DMS79 treated with DMSO at 0.1 percent for 48 hours (cell line): ENCODE measurements at regions not wholly inside any gene's neighbourhood (a gene's known extent, or its start where the extent isn't known, plus 50 kb on each side); places are given as distances from the start of the nearest gene placed in this dataset.
A peak's percentile ranks its signal among the peaks of the same experiment; 100 is the strongest.

ENCODE experiments used
- DNase-seq: peaks from one replicate; lab custom pipeline; 2025; lab: John Stamatoyannopoulos, UW

DNA sequence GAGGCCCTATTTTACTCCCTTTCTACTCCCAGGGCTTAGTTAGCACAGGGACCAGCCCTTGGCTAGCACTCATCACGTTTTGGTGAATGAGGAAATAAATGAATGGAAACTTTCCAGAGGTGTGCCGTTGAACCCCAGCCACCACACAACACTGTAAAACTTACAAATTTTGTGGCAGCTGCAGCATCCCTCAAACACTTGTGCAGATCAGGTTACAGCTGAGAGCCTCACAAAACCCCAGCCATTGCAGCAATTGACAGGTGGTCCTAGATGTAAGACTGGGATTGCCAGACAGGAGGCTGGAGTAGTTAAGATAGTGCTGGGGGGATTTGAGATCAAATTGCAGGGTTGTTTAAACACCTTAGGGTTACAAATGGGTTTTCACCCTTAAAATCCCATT lies 482.2 kb upstream of the KIF2A start:
- DNase-seq: no peak

DNA sequence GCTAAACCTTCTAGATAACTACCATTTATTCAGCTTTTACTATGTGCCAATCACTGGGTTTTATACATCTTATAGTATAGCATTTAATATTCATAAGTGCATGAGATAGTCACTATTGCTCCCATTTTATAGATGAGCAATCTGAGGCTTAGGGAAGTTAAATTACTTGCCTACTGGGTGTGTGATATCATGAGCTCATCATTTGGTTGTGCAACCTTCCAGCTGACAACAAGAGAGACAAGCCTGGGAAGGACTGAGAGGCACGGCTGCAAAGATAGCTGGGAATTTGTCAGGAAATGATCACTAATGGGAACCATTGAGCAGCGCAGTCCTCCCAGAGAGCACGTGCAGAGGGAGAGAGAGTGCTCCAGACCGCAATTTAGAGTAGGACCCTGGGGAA lies 481.6 kb upstream of the KIF2A start:
- no peak for DNase-seq

DNA sequence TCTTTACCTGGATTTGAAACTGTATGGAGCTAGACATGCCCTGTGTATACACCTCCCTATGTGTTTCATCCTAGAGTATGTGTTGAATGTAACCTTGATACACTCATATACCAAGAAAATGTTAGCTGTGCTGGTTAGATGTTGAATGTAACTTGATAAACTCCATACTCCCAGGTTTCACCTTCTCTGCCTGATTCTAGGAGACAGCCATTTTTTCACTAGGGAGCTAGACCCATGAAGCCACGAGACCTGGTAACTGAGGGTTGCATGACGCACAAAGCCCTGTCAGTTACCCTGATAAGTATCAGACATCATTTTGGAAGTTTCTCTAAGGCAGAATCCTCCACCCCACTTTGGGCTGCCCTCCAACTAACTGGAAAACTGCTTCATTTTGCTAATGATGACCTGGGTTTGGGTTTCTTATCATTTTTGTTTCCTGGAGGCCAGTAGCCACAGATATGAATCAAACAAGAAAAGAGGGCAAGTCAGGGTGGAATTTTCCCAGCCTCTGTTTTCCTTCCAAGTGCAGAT lies 478.5 kb upstream of the KIF2A start:
- no peak for DNase-seq

DNA sequence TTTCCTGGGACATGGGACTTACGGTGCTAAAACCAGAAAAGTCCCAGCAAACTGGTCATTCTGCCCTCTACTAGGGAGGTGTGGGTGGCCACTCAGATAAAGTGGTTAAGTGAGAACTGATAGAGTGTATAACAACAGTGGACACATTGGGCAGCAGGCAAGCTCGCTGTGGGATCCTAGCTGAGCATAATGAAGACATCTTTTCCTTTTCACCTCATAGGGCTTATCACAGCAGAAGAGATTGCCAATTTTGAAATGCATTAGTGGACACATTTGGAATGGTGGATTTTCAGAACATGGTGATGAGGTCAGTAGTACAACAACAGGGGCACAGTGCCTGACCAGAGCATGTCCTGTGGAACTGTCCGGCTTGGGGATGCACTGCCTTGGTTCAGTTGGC lies 477.1 kb upstream of the KIF2A start:
- no peak for DNase-seq

DNA sequence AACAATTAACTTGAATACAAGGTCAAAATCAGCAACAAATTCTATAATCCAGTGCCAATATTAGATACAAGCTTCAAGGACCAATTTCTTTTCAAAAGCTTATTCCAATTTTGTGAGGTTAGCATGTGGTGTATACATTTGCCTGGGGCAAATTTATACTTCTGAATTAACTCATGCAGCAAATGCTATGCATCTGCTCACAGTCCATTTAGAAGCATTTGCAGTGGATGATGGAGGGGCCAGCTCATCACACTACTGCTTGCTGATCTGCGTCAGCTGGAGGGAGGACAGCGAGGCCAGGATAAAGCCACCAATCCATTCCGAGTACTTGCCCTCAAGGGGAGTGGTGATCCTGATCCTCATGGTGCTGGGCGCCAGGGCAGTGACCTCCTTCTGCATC lies 474.3 kb upstream of the KIF2A start:
- peak; percentile 45 for DNase-seq

DNA sequence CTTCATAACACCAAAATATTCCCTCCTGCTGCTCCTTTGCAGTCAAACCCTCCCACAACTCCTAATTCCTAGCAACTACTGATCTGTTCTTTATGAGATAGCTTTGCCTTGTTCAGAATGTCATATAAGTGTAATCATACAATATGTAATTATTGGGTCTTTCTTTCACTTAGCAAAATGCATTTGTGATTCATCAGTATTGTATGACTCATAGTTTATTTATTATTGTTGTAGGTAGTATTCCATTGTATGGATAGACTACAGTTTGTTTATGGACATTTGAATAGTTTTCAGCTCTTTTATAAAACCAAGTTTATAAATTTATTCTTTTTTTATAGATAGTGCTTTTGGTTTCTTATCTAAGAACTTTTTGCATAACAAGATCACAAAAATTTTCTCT lies 468.2 kb upstream of the KIF2A start:
- no peak for DNase-seq

GRCh38 chr5:61840361-61840760 lies 465.6 kb upstream of the KIF2A start:
- DNase-seq: no peak

- DNase-seq: no peak
Observed at GRCh38 chr5:61842840-61843239, 463.2 kb upstream of the KIF2A start.

- DNase-seq: no peak
Observed at GRCh38 chr5:61850696-61851095, 455.3 kb upstream of the KIF2A start.

- no peak for DNase-seq
Observed at GRCh38 chr5:61854531-61854930, 451.5 kb upstream of the KIF2A start.

GRCh38 chr5:61860978-61861377 lies 445.0 kb upstream of the KIF2A start:
- no peak for DNase-seq

GRCh38 chr5:61866930-61867329 lies 439.1 kb upstream of the KIF2A start:
- DNase-seq: no peak

GRCh38 chr5:61869333-61869732 lies 436.7 kb upstream of the KIF2A start:
- no peak for DNase-seq

GRCh38 chr5:61878471-61878870 lies 427.5 kb upstream of the KIF2A start:
- no peak for DNase-seq

DNA sequence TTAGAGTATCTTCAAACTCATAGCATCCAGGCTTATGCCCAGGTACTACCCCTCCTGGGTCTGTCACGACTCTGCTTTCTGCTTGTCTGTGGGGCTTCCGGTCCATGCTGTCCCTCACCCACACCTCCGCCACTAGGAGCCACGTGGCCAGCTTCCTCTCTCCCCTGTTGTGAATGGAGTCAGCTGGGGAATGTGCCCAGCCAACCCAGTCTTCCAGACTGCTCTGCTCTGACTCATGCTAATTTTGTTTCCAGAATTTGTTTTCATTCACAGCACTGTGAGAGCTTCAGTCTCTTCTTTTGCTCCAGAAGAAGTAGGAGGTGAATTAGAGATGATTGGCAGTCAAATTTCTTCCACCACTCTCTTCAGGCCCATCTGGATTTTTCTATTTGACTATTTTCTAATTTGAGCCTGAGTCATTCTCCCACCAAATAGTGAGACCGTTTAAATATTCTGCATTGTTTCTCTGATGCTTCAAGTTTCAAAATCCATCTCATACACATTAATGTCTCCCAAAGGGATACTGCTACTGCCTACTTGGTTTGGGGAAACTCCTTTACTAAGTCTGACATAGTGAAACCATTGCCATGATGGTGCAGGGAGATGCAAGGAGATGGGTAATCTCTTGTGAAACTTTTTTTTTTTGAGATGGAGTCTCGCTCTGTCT lies 424.1 kb upstream of the KIF2A start:
- no peak for DNase-seq

DNA sequence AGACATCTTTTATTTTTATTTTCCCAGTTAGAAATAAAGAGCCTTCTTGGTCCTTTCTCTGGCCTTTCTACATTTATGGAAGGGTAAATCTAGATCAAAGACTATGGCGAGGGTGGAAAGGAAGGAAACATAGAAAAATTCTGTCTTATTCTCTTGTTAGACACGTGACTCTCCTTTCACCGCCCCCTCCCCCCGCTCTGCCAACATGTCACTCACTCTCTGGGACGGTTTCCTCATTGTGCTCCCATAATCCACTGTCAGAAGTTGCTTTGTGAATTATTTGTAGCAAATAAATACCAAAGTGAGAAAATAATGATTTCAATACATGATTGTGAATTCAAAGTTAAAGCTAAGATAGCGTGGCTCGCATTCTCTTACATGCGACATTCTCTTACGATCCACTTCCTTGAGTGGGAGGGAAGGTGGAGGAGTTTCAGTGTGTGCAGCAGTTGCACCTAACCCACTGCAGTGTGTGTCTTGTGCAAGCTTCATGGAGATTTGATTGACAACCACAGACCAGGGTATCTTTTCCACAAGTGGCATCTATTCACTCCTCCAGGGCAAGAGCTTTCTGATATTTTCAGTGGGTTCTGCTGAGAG lies 423.0 kb upstream of the KIF2A start:
- DNase-seq: no peak

DNA sequence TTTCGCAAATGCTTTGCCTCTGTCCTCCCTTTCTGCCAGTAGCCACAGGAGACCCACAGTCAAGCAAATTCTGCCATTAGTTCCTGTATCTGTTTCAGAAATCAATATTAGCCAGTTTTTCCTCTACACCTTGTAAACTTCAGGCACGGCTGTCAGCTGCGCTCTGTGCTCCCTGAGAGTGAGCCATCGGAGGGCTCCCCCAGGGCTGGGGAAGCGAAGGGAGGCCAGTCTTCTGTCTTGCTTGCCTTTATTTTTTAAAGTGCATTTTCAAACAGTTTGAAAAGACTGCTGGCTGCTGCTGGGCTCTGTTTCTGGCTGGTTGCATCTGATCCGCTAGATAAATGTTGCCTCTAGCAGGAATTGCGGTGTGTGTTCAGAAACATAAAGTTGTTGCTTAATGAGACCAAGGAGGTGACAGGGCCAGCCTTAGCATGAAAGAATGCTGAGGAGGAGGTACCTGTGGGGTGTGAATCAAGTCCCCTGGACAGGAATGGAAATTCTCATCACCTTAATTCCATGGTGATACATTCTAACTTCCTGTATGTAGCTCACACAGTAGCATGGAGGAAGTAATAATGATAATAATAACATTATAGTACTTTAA lies 421.7 kb upstream of the KIF2A start:
- no peak for DNase-seq

DNA sequence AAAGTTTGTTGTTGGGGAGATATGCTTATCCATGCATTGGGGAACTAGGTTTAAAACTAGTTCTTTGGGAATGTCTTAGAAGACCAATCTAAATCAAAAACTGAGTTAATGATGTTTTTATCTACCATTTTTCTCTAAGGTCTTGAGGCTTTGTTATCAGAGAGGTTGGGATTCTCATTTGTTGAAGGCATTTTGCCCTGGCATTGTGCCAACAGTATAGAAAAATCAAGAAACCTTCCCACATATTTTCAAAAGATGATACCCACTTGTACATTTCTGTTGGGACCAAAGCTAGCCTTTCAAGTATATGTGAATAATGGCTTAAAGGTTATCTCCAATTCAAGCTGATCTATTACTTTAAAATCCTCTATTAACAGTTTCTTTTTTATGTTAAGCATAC lies 419.8 kb upstream of the KIF2A start:
- DNase-seq: no peak

DNA sequence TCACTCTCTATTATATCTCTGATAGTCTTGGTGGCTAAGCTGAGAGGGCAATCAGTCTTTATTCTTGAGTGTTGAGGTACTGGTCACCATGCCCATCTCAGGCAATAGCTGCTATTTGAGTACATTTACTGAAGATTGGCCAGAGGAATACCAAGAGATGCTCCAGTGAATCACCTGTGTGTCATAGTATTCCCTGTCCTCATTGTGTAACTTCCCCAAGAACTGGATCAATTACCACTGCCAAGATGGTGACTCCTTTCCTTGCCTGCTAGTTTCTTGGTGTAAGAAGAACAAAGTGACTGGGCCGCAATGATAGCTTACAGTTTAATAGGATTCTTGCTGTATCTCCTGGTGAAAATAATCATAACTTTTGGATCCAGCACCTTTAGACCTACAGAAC lies 418.7 kb upstream of the KIF2A start:
- no peak for DNase-seq

DNA sequence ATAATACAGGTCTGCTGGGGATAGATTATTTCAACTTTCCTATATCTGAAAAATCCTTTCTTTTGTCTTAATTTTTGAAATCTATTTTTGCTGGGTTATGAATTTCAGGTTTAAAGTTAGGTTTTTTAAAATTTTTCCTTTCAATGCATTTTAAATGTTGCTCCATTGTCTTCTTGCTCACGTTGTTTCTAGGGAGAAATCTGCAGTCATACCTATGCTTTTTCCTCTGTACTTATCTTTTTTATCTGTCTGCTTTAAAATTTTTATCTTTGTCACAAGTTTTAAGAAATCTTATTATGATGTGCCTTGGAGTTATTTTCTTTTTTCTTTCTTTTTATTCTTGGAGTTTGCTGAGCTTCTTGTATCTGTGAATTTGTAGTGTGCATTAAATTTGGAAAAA lies 412.0 kb upstream of the KIF2A start:
- no peak for DNase-seq

DNA sequence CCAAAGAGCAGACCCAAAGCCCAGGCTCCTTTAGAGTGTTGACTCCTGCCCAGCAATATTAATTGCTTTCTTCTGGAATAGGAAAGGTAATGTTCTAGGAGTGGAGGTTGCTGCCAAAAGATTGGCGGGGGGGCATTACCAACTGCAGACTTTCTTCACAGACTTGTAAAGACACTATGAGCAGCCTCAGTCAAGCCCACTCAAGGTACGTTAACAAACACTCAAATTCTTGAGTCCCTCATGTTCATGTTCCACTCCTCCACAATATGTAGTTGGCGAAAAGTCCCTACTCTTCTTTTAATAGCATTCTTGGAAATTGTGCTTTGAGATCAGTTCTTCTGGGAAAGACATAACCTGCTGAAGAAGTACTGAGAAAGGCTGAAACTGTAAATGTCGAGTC lies 409.2 kb upstream of the KIF2A start:
- peak; percentile 5 for DNase-seq

GRCh38 chr5:61897251-61897650 lies 408.8 kb upstream of the KIF2A start:
- no peak for DNase-seq

DNA sequence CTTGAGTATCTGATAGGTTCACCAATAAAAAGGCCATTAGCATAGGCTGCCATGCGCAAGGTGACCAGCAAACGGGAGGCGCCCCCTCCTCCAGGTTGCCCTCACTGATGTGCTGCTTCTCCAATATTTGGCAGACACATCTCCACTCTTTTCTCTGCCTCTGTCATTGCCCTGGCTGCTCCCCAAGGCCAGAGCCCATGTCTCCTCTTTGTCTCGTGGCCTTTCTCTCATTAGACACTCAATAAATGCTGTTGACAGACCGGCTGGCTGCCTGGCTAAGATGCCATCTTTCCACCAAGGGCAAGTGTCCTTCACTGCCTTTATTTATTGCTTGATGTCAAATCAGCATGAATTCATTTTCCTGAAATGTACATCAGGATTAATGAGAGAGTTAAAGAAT lies 404.0 kb upstream of the KIF2A start:
- DNase-seq: no peak

GRCh38 chr5:61904730-61905129 lies 401.3 kb upstream of the KIF2A start:
- no peak for DNase-seq
